ENCODE measurements at regions not wholly inside any gene's neighbourhood (a gene's known extent, or its start where the extent isn't known, plus 50 kb on each side); places are given as distances from the start of the nearest gene placed in this dataset.

DNA sequence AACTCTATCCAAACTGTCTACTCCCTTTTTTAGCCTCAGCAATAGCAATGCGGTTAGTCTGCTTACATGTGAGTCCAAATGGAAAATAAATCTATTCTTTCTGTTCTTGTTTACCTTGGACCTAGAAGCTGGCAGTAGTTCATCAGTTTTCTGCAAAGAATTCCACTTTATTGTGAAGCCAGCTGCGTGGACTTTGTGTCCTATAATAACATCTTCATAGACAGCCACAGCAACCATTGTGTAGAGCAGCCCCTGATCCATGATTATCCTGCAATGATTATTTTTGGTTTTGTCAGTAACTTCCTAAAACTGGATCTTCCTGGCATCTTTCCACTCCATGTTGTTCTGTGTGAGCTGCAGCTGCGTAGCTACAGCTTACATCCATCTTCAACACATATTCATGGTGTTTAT, 408.7 kb downstream of the NUF2 start:
- Mint-ChIP-seq H3K27ac (no peak overlapping the region), H3K36me3 (ENCODE audit: low read depth) (no peaks in the 10 kb centered on the region), H3K9me3 (peaks cover 18% of the 10 kb centered on the region), H3K4me1 (ENCODE audit: low read depth) (no peaks in the 10 kb centered on the region), H3K4me3 (no peak overlapping the region), H3K27me3 (ENCODE audit: low read depth) (no peaks in the 10 kb centered on the region)
- no peak for DNase-seq (ENCODE audit: low spot score)

DNA sequence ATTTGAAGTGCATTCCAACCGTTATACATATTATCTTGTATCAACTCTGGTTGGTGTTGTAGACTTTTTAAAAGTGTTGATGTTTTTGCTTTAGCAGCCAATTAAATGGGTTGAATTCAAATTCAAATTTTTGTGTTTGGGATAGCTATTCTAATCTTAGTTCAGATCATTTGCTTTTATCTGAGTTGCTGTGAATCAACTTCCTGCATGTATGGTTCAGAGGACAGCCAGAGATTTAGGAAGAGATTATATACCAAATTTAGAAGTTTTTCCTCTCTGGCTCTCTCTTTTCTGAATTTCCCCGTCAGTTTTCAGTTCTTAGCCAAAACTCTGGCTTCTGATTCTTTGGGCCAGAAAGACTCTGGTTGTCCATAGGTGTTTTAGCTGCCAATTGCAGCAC, 415.5 kb downstream of the NUF2 start:
- H3K4me3 Mint-ChIP-seq: no peak overlapping the region
- DNase-seq (ENCODE audit: low spot score): no peak
- no peaks in the 10 kb centered on the region for H3K36me3 Mint-ChIP-seq (ENCODE audit: low read depth)
- no peaks in the 10 kb centered on the region for H3K27me3 Mint-ChIP-seq (ENCODE audit: low read depth)
- peaks cover 4% of the 10 kb centered on the region for H3K9me3 Mint-ChIP-seq
- H3K27ac Mint-ChIP-seq: no peak overlapping the region
- no peaks in the 10 kb centered on the region for H3K4me1 Mint-ChIP-seq (ENCODE audit: low read depth)

DNA sequence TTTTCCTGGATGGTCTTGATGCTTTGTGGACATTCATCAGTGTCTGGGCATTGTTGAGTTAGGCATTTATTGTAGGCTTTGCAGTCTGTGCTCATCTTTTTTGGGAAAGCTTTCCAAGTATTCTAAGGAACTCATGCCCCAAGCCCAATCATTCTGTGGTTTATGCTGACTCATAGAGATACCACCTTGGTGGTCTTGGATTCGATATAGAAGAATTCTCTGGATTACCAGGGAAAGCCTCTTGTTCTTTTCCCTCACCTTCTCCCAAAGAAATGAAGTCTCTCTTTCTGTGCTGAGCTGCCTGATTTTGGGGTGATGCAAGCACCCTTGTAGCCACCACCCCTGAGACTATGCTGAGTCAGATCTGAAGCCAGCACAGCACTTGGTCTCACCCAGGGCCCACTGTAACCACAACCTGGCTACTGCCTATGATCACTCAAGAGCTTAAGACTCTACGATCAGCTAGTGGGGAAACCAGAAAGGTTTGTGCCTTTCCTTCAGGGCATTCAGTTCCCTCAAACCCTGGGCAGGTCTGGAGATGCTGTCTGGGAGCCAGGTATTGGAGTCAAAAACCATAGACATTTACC, 422.6 kb downstream of the NUF2 start:
- no peaks in the 10 kb centered on the region for H3K4me1 Mint-ChIP-seq (ENCODE audit: low read depth)
- DNase-seq (ENCODE audit: low spot score): no peak
- H3K27ac Mint-ChIP-seq: no peak overlapping the region
- H3K4me3 Mint-ChIP-seq: no peak overlapping the region
- peaks cover 30% of the 10 kb centered on the region for H3K9me3 Mint-ChIP-seq
- H3K36me3 Mint-ChIP-seq (ENCODE audit: low read depth): no peaks in the 10 kb centered on the region
- H3K27me3 Mint-ChIP-seq (ENCODE audit: low read depth): no peaks in the 10 kb centered on the region

DNA sequence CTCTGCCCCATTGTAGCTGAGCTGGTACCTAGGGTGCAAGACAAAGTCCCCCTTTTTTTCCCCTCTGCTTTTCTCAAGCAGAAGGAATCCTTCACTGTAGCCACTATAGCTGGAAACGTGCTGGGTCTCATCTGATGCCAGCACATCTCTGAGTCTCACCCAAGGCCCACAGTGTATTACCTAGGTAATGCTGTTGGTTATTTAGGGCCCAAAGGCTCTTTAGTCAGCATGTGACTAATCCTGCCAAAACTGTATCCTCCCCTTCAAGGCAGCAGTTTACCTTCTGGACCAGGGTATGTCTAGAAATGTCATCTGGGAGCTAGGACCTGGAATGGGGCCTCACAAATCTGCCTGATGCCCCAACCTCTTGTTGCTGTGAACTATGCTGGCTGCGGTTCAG, 423.4 kb downstream of the NUF2 start:
- H3K4me3 Mint-ChIP-seq: no peak overlapping the region
- H3K4me1 Mint-ChIP-seq (ENCODE audit: low read depth): no peaks in the 10 kb centered on the region
- no peaks in the 10 kb centered on the region for H3K36me3 Mint-ChIP-seq (ENCODE audit: low read depth)
- H3K9me3 Mint-ChIP-seq: peaks cover 36% of the 10 kb centered on the region
- no peak overlapping the region for H3K27ac Mint-ChIP-seq
- DNase-seq (ENCODE audit: low spot score): no peak
- no peaks in the 10 kb centered on the region for H3K27me3 Mint-ChIP-seq (ENCODE audit: low read depth)

DNA sequence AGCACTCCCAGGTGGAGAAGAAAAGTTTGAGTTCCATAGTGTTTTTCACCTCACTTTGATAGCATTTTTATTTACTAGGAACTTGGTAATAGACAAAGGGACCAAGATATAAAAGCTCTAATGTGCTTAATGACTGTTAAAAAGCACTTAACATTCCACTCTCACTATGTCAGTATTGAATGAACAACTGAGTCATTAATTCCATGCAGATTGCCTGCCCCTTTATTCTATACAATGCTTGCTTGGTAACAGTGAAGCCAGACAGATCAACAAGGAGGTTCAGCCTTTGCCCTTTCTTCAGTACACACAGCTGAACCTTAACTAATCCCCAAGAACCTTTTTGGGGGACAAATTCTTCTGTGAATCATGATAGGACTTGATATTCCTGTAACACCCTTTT, 425.5 kb downstream of the NUF2 start:
- Mint-ChIP-seq H3K4me3 (no peak overlapping the region), H3K36me3 (ENCODE audit: low read depth) (no peaks in the 10 kb centered on the region), H3K9me3 (peaks cover 32% of the 10 kb centered on the region), H3K27me3 (ENCODE audit: low read depth) (no peaks in the 10 kb centered on the region), H3K27ac (no peak overlapping the region), H3K4me1 (ENCODE audit: low read depth) (no peaks in the 10 kb centered on the region)
- DNase-seq (ENCODE audit: low spot score): no peak

DNA sequence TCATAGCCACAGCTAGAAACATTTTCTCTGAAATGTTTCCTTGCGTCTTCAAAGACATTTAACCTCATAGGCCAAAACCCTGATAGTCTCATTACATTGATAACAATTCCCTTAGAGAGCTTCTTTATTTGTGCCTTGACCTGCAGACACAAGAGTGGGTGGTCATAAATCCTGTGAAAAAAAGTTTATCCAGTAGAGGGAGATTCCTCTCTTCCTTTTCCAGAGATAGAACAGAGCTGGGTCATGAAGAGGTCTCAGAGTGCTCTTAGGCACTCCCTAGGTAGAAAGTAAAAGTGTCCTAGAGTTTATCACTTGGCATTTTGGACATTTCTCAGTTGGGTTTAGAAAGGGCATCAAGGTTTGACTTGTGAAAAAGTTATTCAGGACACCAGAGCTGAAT, 426.1 kb downstream of the NUF2 start:
- H3K36me3 Mint-ChIP-seq (ENCODE audit: low read depth): no peaks in the 10 kb centered on the region
- H3K9me3 Mint-ChIP-seq: peaks cover 27% of the 10 kb centered on the region
- no peak overlapping the region for H3K4me3 Mint-ChIP-seq
- H3K27ac Mint-ChIP-seq: no peak overlapping the region
- no peaks in the 10 kb centered on the region for H3K4me1 Mint-ChIP-seq (ENCODE audit: low read depth)
- no peaks in the 10 kb centered on the region for H3K27me3 Mint-ChIP-seq (ENCODE audit: low read depth)
- DNase-seq (ENCODE audit: low spot score): no peak

DNA sequence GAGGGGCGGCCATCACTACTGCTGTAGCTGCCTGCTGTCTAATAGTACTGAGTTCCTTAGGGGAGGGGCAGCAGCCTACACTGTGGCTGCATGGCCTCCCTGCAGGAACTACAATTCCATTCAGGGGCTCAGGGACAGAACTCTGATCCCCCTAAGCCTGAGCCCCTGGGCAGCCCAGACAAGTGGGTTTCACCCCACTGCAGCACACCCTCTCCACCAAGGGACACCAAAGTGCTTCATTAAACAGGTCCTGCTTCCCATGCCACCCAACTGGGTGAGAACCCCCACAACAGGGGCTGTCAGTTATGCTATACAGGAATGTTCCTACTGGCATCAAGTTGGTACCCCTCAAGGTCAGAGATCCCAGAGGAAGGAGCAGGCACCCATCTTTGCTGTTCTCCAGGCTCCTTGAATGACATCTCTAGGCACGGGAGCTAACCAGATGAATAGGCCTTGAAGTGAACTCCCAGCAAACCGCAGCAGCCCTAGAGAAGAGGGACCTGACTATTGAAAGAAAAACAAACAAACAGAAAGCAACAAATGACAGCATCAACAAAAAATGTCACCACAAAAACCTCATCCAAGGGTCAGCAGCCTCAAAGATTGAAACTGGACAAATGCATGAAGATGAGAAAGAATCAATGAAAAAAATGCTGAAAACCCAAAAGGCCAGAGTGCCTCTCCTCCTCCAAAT, 437.4 kb downstream of the NUF2 start:
- peaks cover 34% of the 10 kb centered on the region for H3K9me3 Mint-ChIP-seq
- no peak overlapping the region for H3K27ac Mint-ChIP-seq
- H3K27me3 Mint-ChIP-seq (ENCODE audit: low read depth): no peaks in the 10 kb centered on the region
- H3K4me3 Mint-ChIP-seq: no peak overlapping the region
- H3K4me1 Mint-ChIP-seq (ENCODE audit: low read depth): no peaks in the 10 kb centered on the region
- DNase-seq (ENCODE audit: low spot score): no peak
- H3K36me3 Mint-ChIP-seq (ENCODE audit: low read depth): no peaks in the 10 kb centered on the region

DNA sequence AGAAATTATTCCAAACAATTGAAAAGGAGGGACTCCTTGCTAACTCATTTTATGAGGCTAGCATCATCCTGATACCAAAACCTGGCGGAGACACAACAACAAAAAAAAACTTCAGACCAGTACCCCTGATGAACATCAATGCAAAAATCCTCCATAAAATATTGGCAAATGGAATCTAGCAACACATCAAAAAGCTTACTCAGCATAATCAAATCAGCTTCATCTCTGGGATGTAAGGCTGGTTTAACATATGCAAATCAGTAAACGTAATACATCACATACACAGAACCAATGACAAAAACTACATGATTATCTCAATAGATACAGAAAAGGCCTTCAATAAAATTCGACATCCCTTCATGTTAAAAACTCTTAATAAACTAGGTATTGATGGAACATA, 440.1 kb downstream of the NUF2 start:
- no peak overlapping the region for H3K4me3 Mint-ChIP-seq
- DNase-seq (ENCODE audit: low spot score): no peak
- no peaks in the 10 kb centered on the region for H3K4me1 Mint-ChIP-seq (ENCODE audit: low read depth)
- H3K9me3 Mint-ChIP-seq: peaks cover 34% of the 10 kb centered on the region
- H3K27me3 Mint-ChIP-seq (ENCODE audit: low read depth): no peaks in the 10 kb centered on the region
- no peaks in the 10 kb centered on the region for H3K36me3 Mint-ChIP-seq (ENCODE audit: low read depth)
- no peak overlapping the region for H3K27ac Mint-ChIP-seq

DNA sequence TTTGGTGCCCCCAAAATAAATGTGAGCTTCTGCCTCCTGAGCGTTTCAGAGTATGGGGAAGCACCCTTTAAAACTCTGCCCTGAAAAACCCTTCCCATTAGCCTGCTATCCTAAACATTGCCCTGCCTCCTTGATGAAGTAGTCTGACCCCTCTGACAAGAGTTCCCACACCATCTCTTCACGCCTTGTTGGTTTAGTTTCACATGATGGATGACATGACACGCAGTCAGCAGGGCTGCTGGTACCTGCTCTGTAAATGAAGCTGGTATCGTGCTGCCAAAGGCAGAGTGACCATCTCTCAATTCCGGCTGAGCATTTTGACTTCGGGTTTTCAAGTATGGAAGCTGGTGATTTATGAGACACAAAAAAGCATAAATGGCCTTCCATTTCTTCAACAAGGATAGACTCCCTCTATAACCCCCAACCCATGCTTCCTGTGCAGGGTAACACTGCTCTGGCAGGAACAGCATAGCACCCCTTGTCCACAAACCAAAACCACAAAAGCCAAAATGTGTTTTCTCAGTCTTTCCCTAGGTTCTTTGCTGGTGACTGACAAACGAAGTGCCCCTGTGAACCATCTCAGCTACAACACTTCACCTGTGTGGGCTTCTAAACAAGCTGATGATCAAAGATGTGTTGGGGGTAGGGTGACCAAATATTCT, 444.6 kb downstream of the NUF2 start:
- H3K4me3 Mint-ChIP-seq: no peak overlapping the region
- H3K27ac Mint-ChIP-seq: no peak overlapping the region
- no peaks in the 10 kb centered on the region for H3K27me3 Mint-ChIP-seq (ENCODE audit: low read depth)
- no peak for DNase-seq (ENCODE audit: low spot score)
- H3K9me3 Mint-ChIP-seq: peaks cover 21% of the 10 kb centered on the region
- H3K36me3 Mint-ChIP-seq (ENCODE audit: low read depth): no peaks in the 10 kb centered on the region
- no peaks in the 10 kb centered on the region for H3K4me1 Mint-ChIP-seq (ENCODE audit: low read depth)

DNA sequence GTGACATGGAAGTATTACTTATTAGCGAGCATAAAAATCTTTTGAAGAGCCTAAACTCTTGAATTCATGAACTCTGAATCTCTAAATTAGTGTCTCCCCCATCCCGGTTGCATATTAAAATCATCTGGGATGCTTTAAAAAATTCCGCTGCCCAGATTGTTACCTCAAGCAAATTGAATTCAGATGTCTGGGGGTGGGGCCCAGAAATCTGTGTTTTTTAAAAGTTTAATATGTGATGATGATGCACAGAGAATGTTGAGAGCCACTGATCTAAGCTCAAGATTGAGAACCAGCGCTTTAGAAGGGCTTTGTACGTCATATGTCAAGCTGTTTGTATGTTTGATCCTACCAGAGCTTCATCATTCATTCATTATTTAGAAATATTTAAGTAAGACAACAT, 446.8 kb downstream of the NUF2 start:
- no peak overlapping the region for H3K4me3 Mint-ChIP-seq
- no peaks in the 10 kb centered on the region for H3K4me1 Mint-ChIP-seq (ENCODE audit: low read depth)
- no peaks in the 10 kb centered on the region for H3K27me3 Mint-ChIP-seq (ENCODE audit: low read depth)
- no peaks in the 10 kb centered on the region for H3K36me3 Mint-ChIP-seq (ENCODE audit: low read depth)
- no peak overlapping the region for H3K27ac Mint-ChIP-seq
- DNase-seq (ENCODE audit: low spot score): no peak
- peaks cover 13% of the 10 kb centered on the region for H3K9me3 Mint-ChIP-seq

DNA sequence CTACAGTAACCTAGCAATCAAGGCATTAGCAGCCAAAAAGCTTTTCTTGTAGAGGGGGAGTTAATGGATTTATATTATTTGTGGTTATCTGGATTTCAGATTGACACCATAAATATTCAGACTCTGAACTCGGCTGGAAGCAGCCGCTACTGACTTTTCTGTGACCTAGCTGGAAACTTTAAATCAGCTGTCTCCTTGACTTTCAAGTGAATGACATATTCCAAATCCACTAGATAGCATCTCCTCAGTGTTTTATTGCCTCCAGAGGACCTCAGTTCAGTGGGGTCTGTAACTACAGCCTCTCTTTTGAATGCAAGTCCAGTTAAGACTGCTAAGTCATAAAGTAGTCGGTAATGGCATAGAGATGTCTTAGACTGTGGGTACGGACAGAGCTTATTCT, 448.5 kb downstream of the NUF2 start:
- Mint-ChIP-seq H3K36me3 (ENCODE audit: low read depth) (no peaks in the 10 kb centered on the region), H3K27ac (no peak overlapping the region), H3K9me3 (peaks cover 20% of the 10 kb centered on the region), H3K4me3 (no peak overlapping the region), H3K27me3 (ENCODE audit: low read depth) (no peaks in the 10 kb centered on the region), H3K4me1 (ENCODE audit: low read depth) (no peaks in the 10 kb centered on the region)
- DNase-seq (ENCODE audit: low spot score): no peak

DNA sequence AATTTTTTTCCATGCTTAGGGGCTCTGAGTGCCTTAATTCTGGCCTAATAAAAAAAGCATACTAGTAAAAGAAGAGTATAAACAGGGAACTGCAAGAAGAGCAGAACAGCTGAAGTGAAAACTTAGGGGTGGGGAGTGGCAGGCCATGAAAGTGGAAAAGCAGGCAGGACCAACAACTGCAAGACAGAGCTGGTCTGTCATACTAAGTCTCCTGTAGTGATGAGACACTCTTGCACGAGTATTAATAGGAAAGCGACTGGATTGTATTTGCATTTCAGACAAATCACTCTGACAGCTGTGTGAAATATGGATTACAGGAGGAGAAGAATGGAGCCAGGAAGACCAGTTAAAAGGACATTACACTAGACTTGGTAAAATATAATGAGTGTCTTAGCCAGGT, 449.9 kb downstream of the NUF2 start:
- Mint-ChIP-seq H3K27ac (no peak overlapping the region), H3K27me3 (ENCODE audit: low read depth) (no peaks in the 10 kb centered on the region), H3K4me3 (no peak overlapping the region), H3K9me3 (peaks cover 16% of the 10 kb centered on the region), H3K36me3 (ENCODE audit: low read depth) (no peaks in the 10 kb centered on the region), H3K4me1 (ENCODE audit: low read depth) (no peaks in the 10 kb centered on the region)
- DNase-seq (ENCODE audit: low spot score): no peak

DNA sequence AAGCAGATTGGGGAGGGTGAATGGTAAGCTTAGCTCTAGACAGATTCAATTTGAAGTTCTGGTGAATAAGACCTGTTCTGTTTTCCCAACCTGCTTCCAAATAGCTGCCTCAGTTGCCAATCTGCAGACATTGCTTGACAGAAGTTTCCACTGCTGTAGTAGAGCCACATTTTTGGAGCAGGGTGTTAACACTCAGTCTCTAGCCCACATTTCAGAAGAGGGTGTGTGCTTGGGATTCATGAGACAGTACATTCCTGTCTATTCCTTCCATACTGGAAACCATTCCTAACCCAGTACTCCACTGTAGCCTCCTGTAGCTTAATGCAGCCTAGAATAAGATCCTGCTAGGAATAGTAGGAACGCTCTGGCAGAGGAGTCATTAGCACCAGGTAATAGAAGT, 450.5 kb downstream of the NUF2 start:
- Mint-ChIP-seq H3K4me3 (no peak overlapping the region), H3K9me3 (peaks cover 16% of the 10 kb centered on the region), H3K36me3 (ENCODE audit: low read depth) (no peaks in the 10 kb centered on the region), H3K27ac (no peak overlapping the region), H3K4me1 (ENCODE audit: low read depth) (no peaks in the 10 kb centered on the region), H3K27me3 (ENCODE audit: low read depth) (no peaks in the 10 kb centered on the region)
- no peak for DNase-seq (ENCODE audit: low spot score)

DNA sequence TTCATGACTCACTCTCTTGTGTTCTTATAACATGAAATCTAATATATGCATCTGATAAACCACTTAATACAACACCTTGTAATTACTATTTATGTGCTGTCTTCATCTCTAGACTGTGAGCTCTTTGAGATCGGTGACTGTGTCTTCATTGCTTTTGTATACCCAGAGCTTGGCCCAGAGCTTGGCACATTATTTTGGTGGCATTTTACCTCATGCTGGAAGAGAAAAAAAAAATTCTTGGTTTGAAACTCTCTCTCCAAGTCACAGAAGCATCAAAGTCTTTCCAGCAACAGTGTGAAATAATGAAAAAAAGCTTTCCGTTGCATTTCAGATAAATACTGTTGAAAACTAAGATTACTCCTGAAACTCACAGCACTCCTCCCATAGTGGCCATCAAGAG, 451.6 kb downstream of the NUF2 start:
- peaks cover 22% of the 10 kb centered on the region for H3K9me3 Mint-ChIP-seq
- no peak overlapping the region for H3K4me3 Mint-ChIP-seq
- H3K27me3 Mint-ChIP-seq (ENCODE audit: low read depth): no peaks in the 10 kb centered on the region
- no peak overlapping the region for H3K27ac Mint-ChIP-seq
- H3K4me1 Mint-ChIP-seq (ENCODE audit: low read depth): no peaks in the 10 kb centered on the region
- no peaks in the 10 kb centered on the region for H3K36me3 Mint-ChIP-seq (ENCODE audit: low read depth)
- DNase-seq (ENCODE audit: low spot score): no peak
